Hematopoietic multipotent progenitor cell treated with erythropoietin and hydrocortisone succinate and interleukin-3 and kit ligand, for 6 days (in vitro differentiated cells): ENCODE measurements at regions not wholly inside any gene's neighbourhood (a gene's known extent, or its start where the extent isn't known, plus 50 kb on each side); places are given as distances from the start of the nearest gene placed in this dataset.

Experiments
- DNase-seq: peaks from one replicate; pipeline ENCODE4 v3.0.0-alpha.2; 2015

DNA sequence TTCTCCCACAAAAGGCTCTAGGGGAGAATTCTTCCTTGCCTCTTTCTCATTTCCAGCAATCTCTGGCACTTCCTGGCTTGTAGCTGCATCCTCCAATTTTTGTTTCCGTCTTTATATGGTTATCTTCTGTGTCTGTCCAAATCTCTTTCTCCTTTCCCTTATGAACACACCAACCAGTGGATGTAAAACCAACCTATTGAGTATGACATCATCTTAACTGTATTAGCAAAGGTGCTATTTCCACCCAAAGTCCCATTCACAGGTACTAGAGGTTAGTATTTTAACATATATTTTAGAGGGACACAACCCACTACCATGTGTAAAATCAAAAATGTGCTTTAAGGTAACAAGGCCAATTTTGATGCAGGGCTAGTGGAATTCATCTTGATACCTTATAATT, 129.0 kb downstream of the RAP2A start:
- no peak for DNase-seq

DNA sequence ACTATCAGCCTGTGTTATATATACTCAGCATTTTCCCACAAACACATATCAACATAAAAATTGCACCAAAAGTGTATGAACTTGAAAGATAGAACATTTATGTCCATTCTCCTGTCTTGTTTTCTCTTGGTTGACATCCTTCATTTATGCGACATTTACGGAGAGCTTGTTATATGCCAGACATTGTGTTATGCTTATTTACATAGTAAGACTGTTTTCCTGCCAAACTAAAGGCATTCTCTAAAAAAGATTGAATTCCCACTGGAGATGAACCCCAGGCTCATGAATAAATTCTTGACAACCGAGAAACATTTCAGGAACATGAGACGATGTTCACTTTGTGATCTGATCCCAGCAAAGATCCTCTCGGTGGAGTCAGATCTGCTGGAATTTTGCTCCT, 131.0 kb downstream of the RAP2A start:
- DNase-seq = no peak

DNA sequence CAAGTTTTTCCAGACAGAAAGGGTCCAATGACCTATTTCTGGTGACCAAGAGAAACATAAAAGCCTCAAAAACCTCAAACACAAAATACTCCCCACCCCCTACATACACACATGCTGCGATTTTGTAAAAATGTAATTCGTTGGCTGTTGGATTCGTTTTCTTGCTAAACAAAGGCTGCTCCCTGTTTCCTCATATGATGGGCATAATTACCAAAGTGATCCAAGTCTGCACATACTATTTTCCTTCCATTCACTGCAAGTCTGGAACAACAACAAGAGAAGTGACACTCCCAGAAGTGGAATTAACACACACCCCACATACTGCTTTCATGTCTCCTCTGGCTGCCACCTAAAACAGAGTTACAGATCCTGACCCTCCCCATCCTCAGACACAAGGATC, 131.9 kb downstream of the RAP2A start:
- no peak for DNase-seq

DNA sequence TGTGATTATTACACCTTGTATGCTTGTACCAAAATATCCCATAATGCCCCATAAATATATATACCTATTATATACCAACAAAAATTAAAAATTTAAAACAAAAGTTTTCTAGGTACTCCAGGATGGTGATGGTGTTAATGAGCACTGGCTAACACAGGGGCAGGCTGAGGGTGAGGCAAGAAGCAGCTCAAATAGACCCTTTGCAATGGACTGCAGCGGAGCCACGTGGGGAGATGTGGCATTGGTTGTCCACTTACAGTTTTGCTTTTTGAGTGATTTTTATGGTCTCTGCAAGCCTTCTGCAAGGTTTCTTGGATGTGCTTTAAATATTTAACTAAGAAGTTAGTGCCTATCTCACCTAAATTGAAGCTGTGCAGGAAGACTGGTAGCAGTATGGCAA, 132.9 kb downstream of the RAP2A start:
- no peak for DNase-seq

DNA sequence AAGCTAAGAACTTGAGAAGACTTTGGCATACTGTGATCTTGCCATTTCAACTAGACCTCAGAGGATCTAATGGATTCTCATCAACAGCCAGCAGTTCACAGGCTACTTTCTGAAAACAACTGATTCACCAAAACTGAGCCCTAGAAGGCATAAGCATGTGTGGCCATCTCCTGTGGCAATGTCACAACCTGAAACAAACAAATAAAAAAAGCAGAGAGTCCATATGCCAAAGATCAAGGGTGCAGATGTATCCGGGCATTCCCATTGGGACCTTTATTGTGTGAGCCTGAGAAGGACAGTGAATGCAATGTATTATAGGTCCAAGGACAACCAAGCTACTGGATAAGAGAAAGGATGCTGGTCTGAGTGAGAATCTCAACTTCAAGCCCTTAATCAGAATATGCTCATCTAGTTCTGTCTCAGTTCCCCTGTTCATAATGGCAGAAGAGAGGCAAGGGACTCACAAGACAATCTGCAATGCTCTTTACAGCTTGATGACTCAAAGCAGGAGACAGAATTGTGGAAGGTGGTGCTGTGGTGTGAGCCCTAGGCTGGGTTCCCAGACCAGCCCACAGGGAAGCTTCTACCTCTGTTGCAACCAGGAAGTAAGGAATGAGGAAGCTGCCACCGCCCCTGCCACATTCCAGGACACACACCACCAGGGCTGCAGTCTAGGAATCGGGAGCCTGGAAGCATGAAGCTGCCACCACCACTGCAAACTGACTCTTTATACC, 133.7 kb downstream of the RAP2A start:
- no peak for DNase-seq

DNA sequence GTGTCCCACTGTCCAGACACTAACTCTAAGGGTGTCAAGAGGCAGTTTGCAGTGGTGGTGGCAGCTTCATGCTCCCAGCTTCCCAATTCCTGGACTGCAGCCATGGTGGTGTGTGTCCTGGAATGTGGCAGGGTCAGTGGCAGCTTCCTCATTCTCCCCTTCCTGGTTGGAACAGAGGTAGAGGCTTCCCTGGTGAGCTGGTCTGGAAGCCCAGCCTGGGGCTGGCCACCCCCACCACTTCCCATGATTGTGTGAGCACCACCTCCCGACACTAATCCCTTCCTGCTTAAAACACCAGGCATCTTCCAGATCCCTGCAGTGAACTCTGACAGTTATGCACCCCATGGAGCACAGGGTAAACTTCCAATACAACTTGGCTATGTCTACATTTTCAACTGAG, 134.9 kb downstream of the RAP2A start:
- DNase-seq = no peak

DNA sequence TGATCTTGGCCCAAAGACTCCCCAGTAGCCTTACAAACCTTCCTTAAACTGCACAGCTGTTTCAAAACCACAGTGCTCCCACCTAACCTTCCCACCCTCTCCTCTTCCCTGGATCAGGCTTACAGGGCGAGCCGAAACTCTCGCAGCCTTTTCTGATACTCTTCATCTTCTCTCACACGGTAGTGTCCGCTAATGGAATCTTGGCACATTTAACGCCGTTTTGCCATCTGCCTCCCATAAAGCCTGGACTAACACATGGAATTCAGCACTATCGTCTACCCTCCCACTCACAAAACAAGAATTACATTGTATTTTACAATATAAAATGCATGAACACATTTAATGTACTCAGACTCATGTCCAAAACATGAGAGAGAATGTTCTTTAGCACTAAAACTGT, 135.9 kb downstream of the RAP2A start:
- DNase-seq = no peak

DNA sequence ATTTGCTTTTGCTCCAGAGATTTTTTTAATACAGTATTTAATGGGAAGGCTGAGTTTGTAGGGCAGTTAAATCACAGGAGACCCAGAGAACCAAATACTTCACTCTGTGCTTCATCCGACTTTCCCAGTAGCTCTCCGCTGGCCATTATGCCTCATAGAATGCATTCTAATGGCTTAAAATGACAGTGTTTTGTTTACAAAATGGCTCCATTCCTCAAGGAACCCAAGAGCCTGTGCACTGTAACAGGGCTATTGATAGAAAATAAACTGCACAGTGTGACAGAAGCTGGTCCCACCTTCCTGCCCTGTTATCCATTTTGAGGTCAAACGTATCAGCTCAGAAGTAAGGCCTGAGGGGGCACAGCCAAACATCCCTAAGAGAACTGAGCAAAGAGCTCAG, 136.5 kb downstream of the RAP2A start:
- DNase-seq = no peak

DNA sequence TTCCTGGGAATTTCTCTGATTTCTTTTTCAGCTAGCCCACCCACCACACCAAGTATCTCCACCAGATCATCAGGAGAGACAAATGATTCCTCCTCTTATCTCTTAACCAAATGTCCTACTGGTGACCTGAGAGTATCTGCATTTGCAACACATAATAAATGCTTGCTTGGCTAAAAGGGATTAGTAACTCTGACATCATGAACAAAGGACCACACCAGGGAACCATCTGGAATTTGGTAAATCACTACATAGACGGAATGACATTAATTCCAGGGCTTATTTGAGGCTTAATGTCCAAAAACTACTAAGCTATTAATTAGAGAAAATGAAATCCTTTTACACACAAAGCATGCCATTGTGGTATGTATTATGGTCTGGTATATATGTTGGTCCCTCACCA, 139.0 kb downstream of the RAP2A start:
- DNase-seq = no peak

DNA sequence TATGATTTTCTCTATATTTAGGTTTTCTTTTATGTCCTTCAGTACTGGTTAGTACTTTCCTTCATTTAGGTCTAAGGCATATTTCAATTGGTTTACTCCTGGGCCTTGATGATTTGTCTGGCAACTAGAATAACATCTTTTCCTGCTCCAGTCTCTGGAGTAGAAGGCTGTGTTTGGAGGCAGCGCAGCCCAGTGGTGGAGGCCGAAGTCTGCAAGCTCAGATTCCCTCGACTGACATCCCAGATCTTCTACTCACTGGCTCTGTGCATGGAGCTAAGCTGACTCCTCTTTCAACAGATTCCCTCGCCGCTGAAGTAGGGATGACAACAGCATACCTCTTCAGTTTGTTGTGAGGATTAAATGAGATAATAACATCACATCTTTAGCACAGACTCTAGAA, 141.0 kb downstream of the RAP2A start:
- DNase-seq = peak; percentile 7

DNA sequence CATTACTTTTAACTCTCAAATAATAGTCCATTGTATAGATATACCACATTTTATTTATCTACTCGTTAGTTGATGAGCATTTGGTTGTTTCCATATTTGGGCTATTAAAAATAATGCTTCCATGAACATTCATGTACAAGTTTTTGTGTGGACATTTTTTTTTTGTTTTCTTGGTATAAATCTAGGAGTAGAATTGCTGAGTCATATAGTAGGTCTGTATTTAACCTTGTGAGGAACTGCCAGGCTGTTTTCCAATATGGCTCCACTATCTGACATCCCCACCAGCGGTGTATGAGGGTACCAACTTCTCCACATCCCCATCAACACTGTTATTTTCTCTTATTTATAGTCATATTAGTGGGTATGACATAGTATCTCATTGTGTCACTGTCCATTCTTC, 143.1 kb downstream of the RAP2A start:
- no peak for DNase-seq

DNA sequence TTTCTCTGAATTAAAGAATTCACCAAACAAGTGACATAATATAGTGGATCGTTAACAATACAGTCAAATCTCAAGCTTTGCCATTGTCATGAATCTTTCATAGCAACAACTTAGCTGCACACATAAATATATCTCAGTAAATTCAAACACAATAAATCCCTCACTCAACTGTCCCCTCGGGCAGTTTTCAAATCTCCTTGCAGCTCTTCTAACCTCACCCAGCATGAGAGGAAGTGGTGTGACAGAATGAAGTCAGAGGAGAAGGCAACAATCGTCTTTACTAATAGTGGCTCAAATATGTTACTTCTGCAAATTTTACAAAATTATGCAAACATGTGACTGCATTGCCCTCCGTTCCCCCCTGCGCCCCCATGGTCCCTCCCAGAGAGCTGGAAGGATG, 148.2 kb downstream of the RAP2A start:
- no peak for DNase-seq

DNA sequence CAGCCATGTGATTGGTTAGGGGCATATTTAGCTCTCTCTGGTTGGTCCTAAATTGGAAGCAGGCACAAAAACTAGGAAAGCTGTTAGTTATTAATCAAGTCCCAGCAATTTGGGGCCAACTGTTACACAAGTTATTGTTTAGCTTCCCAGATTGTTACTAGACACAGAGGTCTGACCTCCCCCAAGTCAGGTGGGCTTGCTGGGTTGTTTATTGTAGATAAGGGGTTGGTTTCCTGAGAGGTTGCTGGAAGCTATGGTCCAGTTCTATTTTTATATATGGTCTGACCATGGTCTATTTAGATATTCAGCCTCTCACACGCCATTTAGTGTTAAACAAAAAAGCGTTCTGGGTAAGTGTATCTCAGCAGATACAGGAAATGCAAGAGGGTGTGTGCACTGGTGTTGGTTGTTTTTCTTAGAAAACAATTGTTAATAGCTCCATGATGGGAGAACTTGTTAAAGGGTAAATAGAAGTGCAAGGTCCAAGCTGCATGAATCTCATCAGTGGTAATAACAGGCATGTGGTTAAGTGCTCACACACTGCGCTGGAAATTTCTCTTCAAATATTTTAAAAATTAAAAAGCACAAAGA, 150.0 kb downstream of the RAP2A start:
- DNase-seq = no peak

DNA sequence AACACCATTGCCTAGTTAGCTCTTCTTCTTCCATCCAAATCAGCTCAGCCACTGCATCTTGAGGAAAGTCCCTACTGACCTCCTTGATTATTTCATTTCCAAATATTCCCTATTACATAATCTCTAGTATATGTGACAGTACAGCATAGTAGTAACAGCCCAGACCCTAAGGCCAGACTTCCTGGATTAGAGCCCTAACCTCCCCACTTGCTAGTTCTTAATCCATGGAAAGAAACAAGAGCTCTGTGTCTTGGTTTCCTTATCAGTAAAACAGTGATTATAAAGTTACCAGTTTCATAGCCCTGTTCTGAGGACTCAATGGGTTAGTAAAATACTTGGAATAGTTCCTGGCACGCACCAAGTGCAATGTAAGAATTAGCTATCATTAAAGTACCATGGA, 153.0 kb downstream of the RAP2A start:
- DNase-seq = no peak

DNA sequence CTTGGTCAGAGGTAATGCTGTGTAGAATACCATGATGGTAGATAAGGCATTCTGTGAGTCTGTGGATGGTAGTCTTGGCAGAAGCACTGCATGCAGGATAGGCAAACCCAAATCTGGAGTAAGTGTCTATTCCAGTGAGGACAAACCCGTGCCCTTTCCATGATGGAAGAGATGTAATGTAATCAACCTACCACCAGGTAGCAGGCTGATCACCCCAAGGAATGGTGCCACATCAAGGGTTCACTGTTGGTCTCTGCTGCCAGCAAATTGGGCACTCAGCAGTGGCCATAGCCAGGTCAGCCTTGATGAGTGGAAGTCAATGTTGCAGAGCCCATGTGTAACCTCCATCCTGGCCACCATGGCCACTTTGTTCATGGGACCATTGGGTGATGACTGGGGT, 155.0 kb downstream of the RAP2A start:
- DNase-seq = no peak

DNA sequence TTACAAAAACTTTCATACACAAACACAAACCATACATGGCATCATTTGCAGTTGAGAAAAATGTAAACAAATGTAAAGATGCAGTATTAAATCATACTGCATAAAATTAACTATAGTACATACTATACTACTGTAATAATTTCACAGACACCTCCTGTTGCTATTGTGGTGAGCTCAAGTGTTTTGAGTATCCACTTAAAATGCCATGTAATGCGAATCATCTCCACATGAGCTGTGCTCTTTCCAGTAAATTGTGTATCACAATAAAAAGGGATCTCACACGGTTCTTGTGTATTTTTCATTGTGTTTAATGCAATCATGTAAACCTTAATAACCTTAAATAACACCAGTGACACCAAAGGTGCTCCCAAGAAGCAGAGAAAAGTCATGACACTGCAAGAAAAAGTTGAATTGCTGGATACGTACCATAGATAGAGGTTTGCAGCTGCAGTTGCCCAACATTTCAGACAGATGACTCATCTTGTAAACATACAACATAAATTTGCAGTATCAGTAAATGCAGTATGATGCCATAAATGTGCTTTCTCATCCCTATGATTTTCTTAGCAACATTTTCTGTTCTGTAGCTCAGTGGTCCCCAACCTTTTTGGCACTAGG, 166.6 kb downstream of the RAP2A start:
- no peak for DNase-seq

DNA sequence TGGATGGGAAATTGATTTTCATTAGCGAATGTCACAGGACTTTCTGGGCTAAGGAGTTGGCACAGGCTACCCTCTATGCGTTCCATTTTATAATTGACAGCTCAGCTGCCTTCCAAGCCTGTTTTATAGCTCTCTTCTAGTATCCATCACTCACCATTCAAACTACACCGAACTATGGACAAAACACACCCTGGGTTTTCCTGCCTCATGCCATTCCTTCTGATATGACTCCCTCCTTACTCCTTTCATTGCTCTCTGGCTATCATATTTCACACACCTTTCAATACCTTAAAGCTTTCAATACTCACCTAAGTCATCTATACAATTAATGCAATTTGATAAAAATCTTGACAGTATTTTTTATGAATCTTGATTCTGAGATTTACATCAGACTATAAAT, 181.3 kb downstream of the RAP2A start:
- DNase-seq = no peak

DNA sequence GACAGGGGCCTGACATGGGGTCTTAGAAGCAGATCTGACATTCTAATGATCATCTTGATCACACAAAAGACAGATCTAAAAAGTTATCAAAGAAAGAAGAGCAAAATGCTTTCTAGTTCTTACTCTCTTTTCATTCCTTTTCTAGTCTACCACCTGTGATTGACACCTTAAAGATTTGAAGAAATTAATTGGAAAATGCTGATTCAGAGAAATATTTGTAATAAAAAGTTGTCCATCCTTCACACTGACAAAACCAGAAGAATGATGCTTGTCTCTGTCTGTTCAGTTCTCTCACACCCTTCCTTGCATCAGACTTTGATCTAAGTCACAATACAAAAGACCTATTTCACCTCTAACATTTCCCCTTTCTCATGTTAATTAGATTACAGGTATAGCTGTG, 182.4 kb downstream of the RAP2A start:
- no peak for DNase-seq

DNA sequence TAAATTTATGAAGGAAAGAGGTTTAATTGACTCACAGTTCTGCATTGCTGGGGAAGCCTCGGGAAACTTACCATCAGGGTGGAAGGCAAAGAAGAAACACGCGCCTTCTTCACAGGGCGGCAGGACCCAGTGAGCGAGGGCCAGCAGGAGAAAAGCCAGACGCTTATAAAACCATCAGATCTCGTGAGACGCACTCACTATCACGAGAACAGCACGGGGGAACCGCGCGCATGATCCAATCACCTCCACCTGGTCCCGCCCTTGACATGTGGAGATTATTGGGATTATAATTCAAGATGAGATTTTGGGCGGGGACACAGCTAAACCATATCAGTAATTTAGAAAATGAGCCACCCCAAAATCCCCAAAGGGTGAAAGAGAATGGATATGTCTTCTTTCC, 187.1 kb downstream of the RAP2A start:
- DNase-seq = no peak

DNA sequence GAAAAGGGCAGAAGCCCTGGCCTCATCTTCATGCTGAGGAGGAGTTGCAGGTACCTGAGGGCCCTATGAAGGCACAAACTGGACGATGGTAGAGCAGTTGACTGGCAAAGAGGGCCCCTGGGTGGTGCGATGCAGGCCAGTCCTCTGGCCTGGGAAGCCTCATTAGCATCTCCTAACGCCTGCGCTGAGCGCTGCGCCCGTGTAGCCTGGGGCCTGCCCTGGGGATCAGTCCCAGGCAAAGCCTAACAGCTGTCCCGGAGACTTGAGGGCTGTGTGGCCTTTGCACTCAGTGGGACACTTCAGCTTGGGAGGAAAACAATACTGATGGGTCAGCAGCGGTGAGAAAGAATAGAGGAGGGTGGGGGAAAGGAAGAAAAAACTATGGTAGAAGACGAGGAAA, 187.7 kb downstream of the RAP2A start:
- no peak for DNase-seq

DNA sequence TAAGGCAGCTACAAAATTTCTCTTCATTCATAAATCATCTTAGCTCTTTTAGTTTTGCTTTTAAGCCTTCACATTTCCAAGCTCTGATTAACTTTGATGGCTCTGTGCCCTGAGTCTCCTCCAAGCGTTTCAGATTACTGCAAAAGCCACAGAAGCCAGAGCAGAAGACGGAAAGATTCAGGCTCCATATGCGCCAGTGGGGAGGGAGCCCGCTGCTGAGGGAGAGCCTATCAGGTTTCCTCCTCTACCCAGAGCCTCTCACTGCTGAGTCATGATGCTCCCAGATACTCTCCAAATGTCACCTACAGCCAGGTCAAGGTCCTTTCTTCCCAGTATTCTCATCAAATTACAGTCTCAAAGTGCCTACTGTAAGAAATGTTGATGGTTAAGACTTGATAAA, 193.6 kb downstream of the RAP2A start:
- DNase-seq = no peak

DNA sequence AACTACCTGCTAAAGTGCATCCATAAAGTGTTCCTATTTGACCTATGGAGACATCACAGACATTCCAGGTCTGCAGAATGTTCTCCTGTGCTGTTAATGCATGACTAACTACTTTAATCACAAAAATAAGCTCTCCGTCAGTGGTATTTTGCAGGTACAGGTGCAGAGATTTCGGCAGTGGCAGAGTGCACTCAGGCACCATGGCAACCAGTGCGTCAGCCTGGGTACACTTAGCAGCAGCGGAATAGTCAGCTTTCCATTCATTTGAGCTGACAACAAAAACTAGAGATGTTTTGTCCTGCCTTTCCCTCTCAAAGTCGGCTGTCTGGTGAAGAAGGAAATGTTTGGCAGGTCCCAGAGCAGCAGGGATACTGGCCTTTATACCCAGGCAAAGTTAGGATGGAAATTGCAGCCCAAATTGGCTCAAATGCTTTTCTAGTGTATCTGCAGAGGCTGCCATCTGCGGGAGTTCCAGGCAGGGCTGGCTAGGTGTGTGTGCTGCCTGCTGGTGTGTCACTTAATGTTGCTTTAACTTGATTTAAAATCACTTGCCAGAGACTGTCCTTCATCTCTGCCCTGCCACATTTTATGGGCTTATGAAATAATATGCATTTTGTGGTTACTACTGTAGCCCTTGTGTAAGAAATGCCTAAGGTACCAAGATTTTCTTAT, 195.8 kb downstream of the RAP2A start:
- no peak for DNase-seq

DNA sequence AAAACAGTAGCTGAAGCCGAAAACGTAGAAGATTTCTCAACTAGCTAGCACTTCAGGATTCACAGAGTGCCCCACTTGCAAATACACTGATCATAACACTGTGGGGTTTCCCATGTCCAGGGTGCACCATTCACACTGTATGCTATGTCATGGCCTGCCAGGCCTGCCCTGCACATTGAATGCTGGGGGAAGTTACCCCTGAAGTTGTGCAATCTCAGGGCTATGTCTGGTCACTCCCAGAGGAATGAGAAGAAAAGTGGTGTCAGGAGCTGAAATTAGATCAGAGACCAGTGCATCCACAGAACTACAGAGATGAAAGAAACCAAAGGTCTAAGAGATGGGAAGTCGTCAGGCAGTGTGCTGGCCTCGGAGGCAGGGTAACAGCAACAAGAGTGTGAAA, 196.8 kb downstream of the RAP2A start:
- no peak for DNase-seq

DNA sequence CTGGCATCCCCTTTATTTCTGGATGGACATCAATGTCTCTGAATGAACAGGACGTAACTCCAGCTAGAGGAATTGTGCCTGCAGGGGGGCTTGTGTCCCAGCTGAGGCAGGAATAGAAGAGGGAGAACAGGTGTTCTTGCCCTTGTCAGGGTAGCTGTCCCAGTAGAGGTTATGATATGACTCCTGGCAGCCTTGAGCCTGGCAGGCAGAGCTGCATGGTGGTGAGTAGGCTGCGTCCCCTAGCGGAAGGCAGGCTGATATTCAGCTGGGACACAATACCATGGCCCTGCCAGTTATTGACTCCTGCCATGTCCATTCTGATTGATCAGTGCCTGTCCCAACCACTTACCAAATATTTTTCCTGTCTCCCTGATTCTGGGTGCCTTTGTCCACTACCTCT, 197.2 kb downstream of the RAP2A start:
- no peak for DNase-seq
